Gastroesophageal sphincter (tissue), 4 donors: ENCODE measurements at regions not wholly inside any gene's neighbourhood (a gene's known extent, or its start where the extent isn't known, plus 50 kb on each side); places are given as distances from the start of the nearest gene placed in this dataset.

Experiments
- ATAC-seq: fragments of 150-250 bp; one replicate; pipeline ENCODE4 v1.9.1; 2016; ENCODE audit warnings: mild to moderate bottlenecking, moderate library complexity
- H3K27ac ChIP-seq, 4 donors: fragments of 200-600 bp; sonication (generic) in 3 of 4; 1 replicate in 3 of 4; 2 replicates in 1 of 4; pipeline ENCODE4 v1.5.1; 2016 to 2019
- H3K27me3 ChIP-seq: fragments of 200-600 bp; sonication (generic); one replicate; pipeline ENCODE4 v1.5.1; 2019
- H3K36me3 ChIP-seq, 2 donors: fragments of 200-600 bp; sonication (generic); one replicate each; pipeline ENCODE4 v1.5.1; 2019; ENCODE audit warnings: control low read depth in 1 of 2
- H3K4me1 ChIP-seq, 3 donors: fragments of 200-600 bp; sonication (generic); 1 replicate in 2 of 3; 2 replicates in 1 of 3; pipeline ENCODE4 v1.5.1; 2016 to 2019; ENCODE audit warnings: control low read depth in 2 of 3
- H3K4me3 ChIP-seq, 2 donors: fragments of 200-600 bp; sonication (generic); one replicate each; pipeline ENCODE4 v1.5.1; 2019; ENCODE audit warnings: mild to moderate bottlenecking in 1 of 2, moderate library complexity in 1 of 2
- H3K9me3 ChIP-seq, 3 donors: fragments of 200-600 bp; sonication (generic); one replicate each; pipeline ENCODE4 v1.5.1; 2017 to 2019; ENCODE audit warnings: control low read depth in 2 of 3
- EP300 ChIP-seq: sonication (generic); formaldehyde crosslinking; IDR thresholded peaks from one replicate; pipeline ENCODE4 v1.6.1; 2017; ENCODE audit warnings: antibody characterized with exemption, mild to moderate bottlenecking
- POLR2A ChIP-seq, 2 donors: fragments of 450-650 bp; IDR thresholded peaks; one replicate each; pipeline ENCODE4 v1.6.1; 2017; ENCODE audit warnings: antibody characterized with exemption in 2 of 2, mild to moderate bottlenecking in 2 of 2, moderate library complexity in 1 of 2
- POLR2AphosphoS5 ChIP-seq: sonication (generic); formaldehyde crosslinking; IDR thresholded peaks from one replicate; pipeline ENCODE4 v1.6.1; 2017; ENCODE audit warnings: antibody characterized with exemption
- WGBS, 2 donors: methylation state at CpG; one replicate each; pipeline ENCODE4 v1.1.5; 2018; ENCODE audit warnings: low coverage in 1 of 2; 5-methylcytosine and 5-hydroxymethylcytosine counted together
- TF ChIP-seq, protein P1 (sequence below), 4 experiments: fragments of 200-600 bp in 2 of 4; fragments of 450-650 bp in 2 of 4; sonication (generic) in 1 of 4; IDR thresholded peaks; one replicate each; pipeline ENCODE4 v1.5.1; 2017 to 2019; ENCODE audit warnings: antibody characterized with exemption in 4 of 4, mild to moderate bottlenecking in 2 of 4, moderate library complexity in 2 of 4

DNA sequence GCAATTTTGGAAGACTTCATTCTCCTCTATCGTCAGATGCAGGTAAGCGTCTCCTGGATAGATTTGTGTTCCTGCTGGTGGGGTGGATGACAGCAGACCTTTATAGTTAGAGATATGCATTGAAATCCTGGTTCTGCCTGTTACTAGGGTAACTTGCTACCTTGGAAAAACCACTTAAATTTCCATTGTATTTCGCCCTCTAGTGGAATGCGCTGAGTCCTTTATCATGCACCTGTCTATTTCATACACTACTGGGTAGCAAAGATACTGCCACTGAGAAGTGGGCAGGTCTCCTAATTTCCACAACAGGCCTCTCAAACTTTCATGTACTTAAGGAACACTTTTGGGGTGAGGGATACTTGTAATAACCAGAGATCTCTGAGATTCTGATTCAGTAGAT, 209.5 kb upstream of the SUCLG2 start:
- H3K9me3 ChIP-seq, result peaks cover 0 to 5% (median 0%) of the 10 kb centered on the region in 3 donors
- TF ChIP-seq EP300, result no peak
- TF ChIP-seq POLR2A (IDR thresholded peaks at IDR 0.05), result no peak
- TF ChIP-seq POLR2AphosphoS5, result no peak
- TF ChIP-seq, protein P1, sequence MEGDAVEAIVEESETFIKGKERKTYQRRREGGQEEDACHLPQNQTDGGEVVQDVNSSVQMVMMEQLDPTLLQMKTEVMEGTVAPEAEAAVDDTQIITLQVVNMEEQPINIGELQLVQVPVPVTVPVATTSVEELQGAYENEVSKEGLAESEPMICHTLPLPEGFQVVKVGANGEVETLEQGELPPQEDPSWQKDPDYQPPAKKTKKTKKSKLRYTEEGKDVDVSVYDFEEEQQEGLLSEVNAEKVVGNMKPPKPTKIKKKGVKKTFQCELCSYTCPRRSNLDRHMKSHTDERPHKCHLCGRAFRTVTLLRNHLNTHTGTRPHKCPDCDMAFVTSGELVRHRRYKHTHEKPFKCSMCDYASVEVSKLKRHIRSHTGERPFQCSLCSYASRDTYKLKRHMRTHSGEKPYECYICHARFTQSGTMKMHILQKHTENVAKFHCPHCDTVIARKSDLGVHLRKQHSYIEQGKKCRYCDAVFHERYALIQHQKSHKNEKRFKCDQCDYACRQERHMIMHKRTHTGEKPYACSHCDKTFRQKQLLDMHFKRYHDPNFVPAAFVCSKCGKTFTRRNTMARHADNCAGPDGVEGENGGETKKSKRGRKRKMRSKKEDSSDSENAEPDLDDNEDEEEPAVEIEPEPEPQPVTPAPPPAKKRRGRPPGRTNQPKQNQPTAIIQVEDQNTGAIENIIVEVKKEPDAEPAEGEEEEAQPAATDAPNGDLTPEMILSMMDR (IDR thresholded peaks at IDR 0.05), result no peak
- H3K36me3 ChIP-seq, result no peaks in the 10 kb centered on the region
- no peak overlapping the region for H3K4me3 ChIP-seq
- WGBS, 2 donors, result 46 to 67% methylated on average over 2 to 3 of the region's 4 CpGs
- no peak overlapping the region for H3K27ac ChIP-seq
- H3K4me1 ChIP-seq, result no peaks in the 10 kb centered on the region
- ATAC-seq, result no peak
- no peaks in the 10 kb centered on the region for H3K27me3 ChIP-seq

DNA sequence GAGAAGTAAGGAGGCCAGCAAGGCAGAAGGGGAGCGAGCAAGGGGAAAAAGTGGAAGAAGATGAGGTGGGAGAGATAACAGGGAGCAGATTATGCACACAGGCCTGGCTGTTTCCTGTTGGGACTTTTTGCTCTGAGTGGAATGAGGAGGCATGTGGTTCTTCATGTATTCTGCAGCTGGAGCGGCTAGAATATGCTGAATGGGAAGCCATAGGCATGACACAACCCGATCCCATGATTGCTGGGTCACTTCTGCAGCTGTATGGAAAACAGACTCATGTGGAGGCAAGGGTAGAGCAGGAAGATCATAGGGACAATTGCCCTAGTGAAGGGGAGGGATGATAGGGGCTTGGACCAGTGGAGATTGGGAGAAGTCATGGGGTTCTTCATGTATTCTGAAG, 206.0 kb upstream of the SUCLG2 start:
- H3K27ac ChIP-seq, result no peak overlapping the region
- peaks cover 0 to 5% (median 0%) of the 10 kb centered on the region in 3 donors for H3K9me3 ChIP-seq
- TF ChIP-seq EP300 (no peak), POLR2A (IDR thresholded peaks at IDR 0.05) (no peak), POLR2AphosphoS5 (no peak)
- TF ChIP-seq, protein P1 (IDR thresholded peaks at IDR 0.05), result no peak
- 86 to 91% methylated on average over 2 to 3 of the region's 3 CpGs for WGBS, 2 donors
- ATAC-seq, result no peak
- no peak overlapping the region for H3K4me3 ChIP-seq
- H3K27me3 ChIP-seq, result no peaks in the 10 kb centered on the region
- H3K4me1 ChIP-seq, result no peaks in the 10 kb centered on the region
- H3K36me3 ChIP-seq, result no peaks in the 10 kb centered on the region

DNA sequence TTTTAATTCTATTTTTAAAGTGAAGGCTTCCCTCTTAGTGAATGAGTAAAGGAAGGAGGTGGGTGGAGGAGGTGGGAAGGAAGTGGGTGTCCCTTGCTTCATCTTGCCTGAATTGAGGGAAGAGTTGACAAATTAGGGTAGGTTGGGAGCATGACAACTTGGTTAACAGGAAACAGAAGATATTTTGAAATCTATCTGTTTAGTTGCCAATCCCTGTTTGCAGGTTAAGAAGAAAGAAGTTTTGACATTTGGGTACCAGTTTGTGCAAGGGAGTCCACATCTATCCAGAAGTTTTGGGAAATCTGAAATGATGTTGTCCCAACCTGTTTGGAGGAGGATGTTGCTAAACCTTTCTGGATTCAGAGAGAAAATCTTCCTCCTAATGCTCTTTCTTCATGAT, 204.1 kb upstream of the SUCLG2 start:
- Histone ChIP-seq H3K4me1 (no peaks in the 10 kb centered on the region), H3K36me3 (no peaks in the 10 kb centered on the region), H3K9me3 (peaks cover 0 to 5% (median 0%) of the 10 kb centered on the region in 3 donors), H3K4me3 (no peak overlapping the region), H3K27ac (no peak overlapping the region), H3K27me3 (no peaks in the 10 kb centered on the region)
- ATAC-seq, result no peak
- TF ChIP-seq, protein P1 (IDR thresholded peaks at IDR 0.05), result no peak
- TF ChIP-seq EP300, result no peak
- TF ChIP-seq POLR2A (IDR thresholded peaks at IDR 0.05), result no peak
- no peak for TF ChIP-seq POLR2AphosphoS5

DNA sequence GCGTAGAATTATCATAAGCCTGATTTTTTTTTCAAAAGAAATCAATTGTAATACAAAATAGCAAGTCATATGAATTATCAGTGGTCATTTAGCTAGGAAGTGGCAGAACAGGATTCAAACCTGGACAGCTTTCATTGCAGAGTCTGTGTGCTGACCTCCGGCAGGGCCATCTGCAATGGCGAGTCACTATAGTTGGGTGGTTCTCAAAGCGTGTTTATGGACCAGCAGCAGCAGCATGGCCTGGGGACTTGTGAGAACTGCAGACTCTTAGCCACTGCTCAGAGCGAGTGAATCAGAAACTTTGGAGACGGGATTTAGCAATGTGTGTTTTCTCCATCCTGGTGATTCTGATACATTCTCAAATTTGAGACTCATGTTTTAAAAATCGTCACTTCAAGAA, 202.3 kb upstream of the SUCLG2 start:
- ATAC-seq, result no peak

DNA sequence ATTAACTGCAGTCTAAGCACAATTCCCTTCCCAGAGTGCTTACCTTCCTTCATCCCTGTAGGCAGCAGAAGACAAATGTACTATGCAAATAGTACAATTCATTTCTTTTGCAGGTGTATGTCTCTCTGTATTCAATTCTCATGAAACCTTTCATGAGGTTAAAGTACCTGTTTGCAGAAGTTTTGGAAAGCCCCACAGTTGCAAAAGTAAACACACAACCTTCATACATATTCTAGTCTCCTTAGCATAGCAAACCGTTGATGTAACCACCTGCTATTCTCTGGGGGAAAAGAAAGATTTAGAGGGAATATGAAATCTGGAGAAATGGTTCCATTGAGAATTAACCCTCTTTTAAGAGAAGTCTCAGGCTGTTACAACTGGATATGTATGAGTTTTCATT, 200.3 kb upstream of the SUCLG2 start:
- 67 to 75% methylated on average over 1 of the region's 1 CpG for WGBS, 2 donors
- H3K4me3 ChIP-seq, result no peak overlapping the region
- TF ChIP-seq POLR2AphosphoS5, result no peak
- TF ChIP-seq POLR2A (IDR thresholded peaks at IDR 0.05), result no peak
- TF ChIP-seq, protein P1 (IDR thresholded peaks at IDR 0.05), result no peak
- TF ChIP-seq EP300, result no peak
- no peaks in the 10 kb centered on the region for H3K4me1 ChIP-seq
- H3K36me3 ChIP-seq, result no peaks in the 10 kb centered on the region
- H3K27me3 ChIP-seq, result no peaks in the 10 kb centered on the region
- ATAC-seq, result no peak
- H3K27ac ChIP-seq, result no peak overlapping the region
- H3K9me3 ChIP-seq, result peaks cover 0 to 5% (median 0%) of the 10 kb centered on the region in 3 donors

More for the DNA sequence above, 202.3 kb upstream of the SUCLG2 start:
- no peaks in the 10 kb centered on the region for H3K4me1 ChIP-seq
- no peaks in the 10 kb centered on the region for H3K36me3 ChIP-seq
- WGBS, 2 donors, result 85 to 87% methylated on average over 5 to 7 of the region's 7 CpGs
- H3K4me3 ChIP-seq, result no peak overlapping the region
- H3K27ac ChIP-seq, result no peak overlapping the region
- TF ChIP-seq, protein P1 (IDR thresholded peaks at IDR 0.05), result no peak
- no peak for TF ChIP-seq EP300
- no peak for TF ChIP-seq POLR2A (IDR thresholded peaks at IDR 0.05)
- TF ChIP-seq POLR2AphosphoS5, result no peak
- H3K27me3 ChIP-seq, result no peaks in the 10 kb centered on the region
- peaks cover 0 to 5% (median 0%) of the 10 kb centered on the region in 3 donors for H3K9me3 ChIP-seq
